MM.1S (cell line): ENCODE measurements at regions not wholly inside any gene's neighbourhood (a gene's known extent, or its start where the extent isn't known, plus 50 kb on each side); places are given as distances from the start of the nearest gene placed in this dataset.

Source experiments
- CTCF ChIP-seq: fragments of 300-600 bp; sonication (generic); IDR thresholded peaks from 2 replicates; pipeline ENCODE4 v1.5.1; 2016; ENCODE audit warnings: antibody characterized with exemption, low read length, mixed read lengths
- EZH2 ChIP-seq: fragments of 300-600 bp; sonication (generic); optimal IDR thresholded peaks from 2 replicates; pipeline ENCODE3; 2017; ENCODE audit warnings: low read depth, mild to moderate bottlenecking, antibody characterized with exemption, low read length, mixed read lengths
- EZH2phosphoT487 ChIP-seq: fragments of 300-600 bp; sonication (generic); IDR thresholded peaks from 2 replicates; pipeline ENCODE4 v1.6.1; 2018; ENCODE audit warnings: antibody characterized with exemption, low read length

GRCh38 chr5:161614342-161614741, 67.8 kb upstream of the GABRB2 start:
- TF ChIP-seq CTCF (no peak), EZH2phosphoT487 (no peak), EZH2 (no peak)
